ENCODE measurements at regions not wholly inside any gene's neighbourhood (a gene's known extent, or its start where the extent isn't known, plus 50 kb on each side); places are given as distances from the start of the nearest gene placed in this dataset.

- TF ChIP-seq CTCF (IDR thresholded peaks at IDR 0.05; ENCODE audit: low read depth, low read length) = no peak
- H3K4me3 ChIP-seq (replicated peaks in 1 of 2; ENCODE audit: low read depth in 2 of 2, low read length in 2 of 2) = no peak overlapping the region
- DNase-seq (ENCODE audit: low read depth in 2 of 2) = no peak
Observed at GRCh38 chr1:237959838-237960237, 69.1 kb upstream of the ZP4 start.

GRCh38 chr1:237953238-237953637 lies 62.5 kb upstream of the ZP4 start:
- DNase-seq (ENCODE audit: low read depth in 2 of 2) = no peak
- no peak overlapping the region for H3K4me3 ChIP-seq (replicated peaks in 1 of 2; ENCODE audit: low read depth in 2 of 2, low read length in 2 of 2)
- no peak for TF ChIP-seq CTCF (IDR thresholded peaks at IDR 0.05; ENCODE audit: low read depth, low read length)

Measured in cardiac fibroblast (primary cell).